HepG2 (cell line): ENCODE measurements at regions not wholly inside any gene's neighbourhood (a gene's known extent, or its start where the extent isn't known, plus 50 kb on each side); places are given as distances from the start of the nearest gene placed in this dataset.

Source experiments
- ATAC-seq: fragments of 200-7000 bp; cut with Tn5 transposase; 3 replicates; pipeline ENCODE4 v1.9.1; 2020; ENCODE audit warnings: mild to moderate bottlenecking, moderate library complexity
- BruUV-seq: library from RNA; stranded (reverse); fragments of 400-500 nt; replicated peaks from 2 replicates; lab custom pipeline; 2021; lab: Mats Ljungman, UMichigan
- CTCF ChIA-PET: fragments of 300-600 bp; formaldehyde crosslinking; extraction: SDS; loops from one replicate; lab custom pipeline; 2021; ENCODE audit warnings: low total read pairs, inconsistent platforms, low intra/inter-chr PET ratio; lab: Yijun Ruan, JAX
- POLR2A ChIA-PET: fragments of 350-600 bp; sonication (Branson Sonifier 250); formaldehyde crosslinking; loops from one replicate; lab custom pipeline; 2020; ENCODE audit warnings: antibody characterized with exemption, inconsistent platforms; lab: Yijun Ruan, JAX
- DNase-seq: peaks from one replicate; pipeline ENCODE4 v3.0.0-alpha.2; 2015; ENCODE audit warnings: low spot score
- FAIRE-seq: peaks from 3 replicates; lab custom pipeline; 2011; peaks lifted over from hg19 to GRCh38; lab: Jason Lieb, UNC
- H2AFZ ChIP-seq: one replicate; pipeline ENCODE4 v1.6.1; 2011; ENCODE audit warnings: low read length, inconsistent platforms
- H3K27ac ChIP-seq: fragments of 300-600 bp; 3 replicates; pipeline ENCODE4 v1.8.0; 2011; ENCODE audit warnings: mixed run types, mild to moderate bottlenecking, mixed read lengths, low read length, inconsistent platforms; ENCODE audit not compliant: insufficient read depth; ENCODE audit errors: extremely low read length
- H3K27me3 ChIP-seq, 2 experiments: fragments of 200-600 bp in 1 of 2; 2 replicates in 1 of 2; 3 replicates in 1 of 2; pipeline versions ENCODE4 v1.6.0 to v1.8.0; 2011; ENCODE audit warnings: low read length in 2 of 2, mild to moderate bottlenecking in 2 of 2, moderate library complexity in 2 of 2, inconsistent platforms in 1 of 2; ENCODE audit not compliant: insufficient read depth in 2 of 2, control insufficient read depth in 1 of 2
- H3K36me3 ChIP-seq, 2 experiments: fragments of 200-600 bp in 1 of 2; replicated peaks in 1 of 2; 2 replicates in 1 of 2; 3 replicates in 1 of 2; pipeline versions ENCODE4 v1.5.1 to v1.8.0; 2011; ENCODE audit warnings: low read length in 2 of 2, inconsistent platforms in 1 of 2; ENCODE audit not compliant: insufficient read depth in 2 of 2, control insufficient read depth in 1 of 2
- H3K4me1 ChIP-seq: 2 replicates; pipeline ENCODE4 v1.5.1; 2012; ENCODE audit warnings: low read length, inconsistent platforms; ENCODE audit not compliant: insufficient read depth
- H3K4me2 ChIP-seq: 2 replicates; pipeline ENCODE4 v1.6.0; 2011; ENCODE audit warnings: low read depth, low read length, inconsistent platforms
- H3K4me3 ChIP-seq, 3 experiments: fragments of 200-600 bp in 1 of 3; sonication (generic), shearing (Covaris generic) in 1 of 3; replicated peaks in 1 of 3; 2 replicates each; pipeline ENCODE4 v1.5.1; 2011 to 2016; ENCODE audit warnings: low read length in 3 of 3, inconsistent platforms in 2 of 3, low read depth in 2 of 3, mild to moderate bottlenecking in 2 of 3, control low read depth in 1 of 3, mixed read lengths in 1 of 3; ENCODE audit not compliant: insufficient read depth in 1 of 3
- H3K79me2 ChIP-seq: one replicate; pipeline ENCODE4 v1.6.1; 2011; ENCODE audit warnings: low read length, inconsistent platforms; ENCODE audit not compliant: insufficient read depth
- H3K9ac ChIP-seq: 2 replicates; pipeline ENCODE4 v1.6.0; 2011; ENCODE audit warnings: mild to moderate bottlenecking, low read depth, low read length, inconsistent platforms; ENCODE audit not compliant: insufficient read depth
- H3K9me3 ChIP-seq: 2 replicates; pipeline ENCODE4 v1.5.1; 2012; ENCODE audit warnings: mild to moderate bottlenecking, low read length
- H4K20me1 ChIP-seq: 2 replicates; pipeline ENCODE4 v1.6.0; 2011; ENCODE audit warnings: inconsistent platforms, mild to moderate bottlenecking, low read length, moderate library complexity; ENCODE audit not compliant: insufficient read depth
- DBP ChIP-seq: sonication (generic); formaldehyde crosslinking; IDR thresholded peaks from 2 replicates; pipeline ENCODE4 v1.4.0; 2020; ENCODE audit warnings: missing genetic modification reagents; ENCODE audit errors: not compliant biosample characterization
- FOXA1 ChIP-seq, 2 experiments: fragments of 450-650 bp in 1 of 2; sonication (generic) in 1 of 2; formaldehyde crosslinking in 1 of 2; IDR thresholded peaks; 2 replicates each; pipeline versions ENCODE4 v1.4.0 to v1.6.1; 2016 to 2020; ENCODE audit warnings: missing genetic modification reagents in 1 of 2
- GATA4 ChIP-seq: sonication (generic); IDR thresholded peaks from 2 replicates; pipeline ENCODE4 v1.6.1; 2016; ENCODE audit warnings: antibody characterized with exemption, low read depth, borderline replicate concordance
- GZF1 ChIP-seq: sonication (generic); formaldehyde crosslinking; IDR thresholded peaks from 2 replicates; pipeline ENCODE4 v1.5.1; 2020; ENCODE audit warnings: mild to moderate bottlenecking, missing genetic modification reagents
- HNF1B ChIP-seq: sonication (generic); formaldehyde crosslinking; IDR thresholded peaks from 2 replicates; pipeline ENCODE4 v1.5.1; 2020; ENCODE audit warnings: mild to moderate bottlenecking, moderate library complexity, missing genetic modification reagents
- IKZF1 ChIP-seq: fragments of 450-650 bp; IDR thresholded peaks from 2 replicates; pipeline ENCODE4 v1.7.1; 2016
- KDM5A ChIP-seq: fragments of 200-600 bp; sonication (generic); IDR thresholded peaks from 2 replicates; pipeline ENCODE4 v1.7.0; 2018; ENCODE audit warnings: antibody characterized with exemption, mild to moderate bottlenecking, low read length, borderline replicate concordance
- NFIB ChIP-seq: sonication (generic); formaldehyde crosslinking; IDR thresholded peaks from 2 replicates; pipeline ENCODE4 v1.9.0; 2021; ENCODE audit warnings: missing genetic modification reagents, mild to moderate bottlenecking, borderline replicate concordance
- TFDP1 ChIP-seq: IDR thresholded peaks from 2 replicates; pipeline ENCODE4 v1.6.1; 2016; ENCODE audit warnings: missing compliant biosample characterization, missing genetic modification reagents, borderline replicate concordance
- ZKSCAN5 ChIP-seq: sonication (generic); formaldehyde crosslinking; IDR thresholded peaks from 2 replicates; pipeline ENCODE4 v1.5.1; 2020; ENCODE audit warnings: mild to moderate bottlenecking, missing genetic modification reagents
- ZNF121 ChIP-seq: sonication (generic); formaldehyde crosslinking; IDR thresholded peaks from 2 replicates; pipeline ENCODE4 v1.5.0; 2020; ENCODE audit warnings: mild to moderate bottlenecking, missing genetic modification reagents
- ZNF629 ChIP-seq: sonication (generic); formaldehyde crosslinking; conservative IDR thresholded peaks from 2 replicates; pipeline ENCODE4 v1.5.0; 2020; ENCODE audit warnings: missing genetic modification reagents
- ZNF879 ChIP-seq: sonication (generic); formaldehyde crosslinking; IDR thresholded peaks from 2 replicates; pipeline ENCODE4 v1.8.1; 2023; ENCODE audit warnings: missing genetic modification reagents
- WGBS: methylation state at CpG from one replicate; pipeline ENCODE4 v1.1.6; 2017; ENCODE audit warnings: low lambda C conversion rate; 5-methylcytosine and 5-hydroxymethylcytosine counted together
- in situ Hi-C: cut with HindIII; loops from 2 replicates; pipeline ENCODE4 v1.10.0; 2017; ENCODE audit warnings: low pct_unique_long_range_greater_than_20kb; ENCODE audit not compliant: extremely low pct_ligation_motif_present
- intact Hi-C: fragments of 100-400 bp; cut with micrococcal nuclease; formaldehyde crosslinking; loops from one replicate; pipeline ENCODE4 v1.10.0; 2022; ENCODE audit not compliant: unreplicated experiment
- TF ChIP-seq, protein P1 (sequence below): sonication (generic); formaldehyde crosslinking; IDR thresholded peaks from 2 replicates; pipeline ENCODE4 v1.8.0; 2022; ENCODE audit warnings: mild to moderate bottlenecking, missing genetic modification reagents, moderate library complexity

DNA sequence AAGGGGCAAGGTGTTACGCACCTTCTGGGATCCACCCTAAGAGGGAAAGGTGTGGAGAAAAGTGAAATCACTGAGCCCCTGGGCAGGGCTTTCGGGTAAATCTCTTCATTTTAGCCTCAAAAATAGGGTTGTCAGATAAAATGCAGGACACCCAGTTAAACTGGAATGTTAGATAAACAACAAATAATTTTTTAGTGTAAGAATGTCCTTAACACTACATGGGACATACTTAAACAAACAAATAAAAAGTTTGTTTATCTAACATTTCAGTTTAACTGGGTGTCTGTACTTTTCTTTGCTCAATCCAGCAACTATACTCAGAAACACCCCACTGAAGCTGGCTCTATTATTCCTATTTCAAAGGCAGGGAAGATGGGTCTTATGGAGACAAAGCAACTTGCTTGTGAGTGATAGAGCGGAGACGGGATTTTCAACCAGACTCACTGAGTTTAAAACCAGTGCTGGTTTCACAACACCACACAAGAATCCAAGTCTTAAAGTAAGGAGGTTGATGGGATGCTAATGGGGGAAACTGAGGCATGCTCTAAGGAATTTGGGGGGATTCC, 144.8 kb upstream of the RBPJ start:
- CTCF ChIA-PET: no interaction called here
- POLR2A ChIA-PET: no interaction called here
- ATAC-seq: no peak
- 66% methylated on average over 4 of the region's 4 CpGs for WGBS
- DNase-seq: no peak
- H3K4me1 ChIP-seq: peaks cover 11% of the 10 kb centered on the region
- intact Hi-C loops (no loop called here), in situ Hi-C loops (no loop called here)
- H2AFZ ChIP-seq: no peak overlapping the region
- no peak overlapping the region for H3K27ac ChIP-seq
- no peaks in the 10 kb centered on the region for H3K9me3 ChIP-seq
- H3K79me2 ChIP-seq: no peaks in the 10 kb centered on the region
- BruUV-seq: no TSS peak
- FAIRE-seq: no peak
- TF ChIP-seq FOXA1 (IDR thresholded peaks at IDR 0.05) (peak; percentile 49; the same call in 1 of the 2 replicates), FOXA1 (CRISPR knock-in tag; IDR thresholded peaks at IDR 0.05) (no peak), GATA4 (no peak)
- no peaks in the 10 kb centered on the region for H4K20me1 ChIP-seq
- no peak overlapping the region for H3K4me3 ChIP-seq
- H3K9ac ChIP-seq: no peak overlapping the region
- H3K4me2 ChIP-seq: no peak overlapping the region
- no peaks in the 10 kb centered on the region for H3K36me3 ChIP-seq
- 0 out of 5 replicates have a peak, but pooled peaks cover 0 to 2% of the 10 kb centered on the region in 2 experiments for H3K27me3 ChIP-seq

DNA sequence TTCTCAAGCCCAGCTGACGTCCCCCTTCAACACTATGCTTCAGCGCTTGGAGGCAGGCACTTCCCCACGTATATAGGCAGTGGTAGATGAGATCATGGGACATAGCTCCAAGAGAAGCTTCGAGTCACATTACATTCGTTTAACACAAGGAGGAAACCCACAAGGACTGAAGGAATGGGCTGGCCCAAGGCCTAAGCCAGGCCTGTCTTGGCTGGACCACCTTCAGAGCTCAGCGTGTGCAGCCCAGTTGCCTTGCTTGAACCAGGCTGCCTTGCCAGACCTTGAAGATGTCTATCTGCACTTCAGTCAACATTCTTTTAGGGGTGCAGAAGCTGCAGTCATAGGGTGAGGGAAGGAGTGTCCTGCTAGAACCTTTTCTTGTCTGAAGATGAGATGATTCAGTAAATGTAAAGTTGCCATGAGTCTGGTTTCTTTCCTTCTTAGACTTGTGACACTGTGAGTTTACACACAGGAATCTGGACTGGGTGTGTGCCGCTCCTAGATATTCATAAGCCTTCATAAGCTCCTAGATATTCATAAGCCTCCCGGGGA, 144.1 kb upstream of the RBPJ start:
- no peak for DNase-seq
- Histone ChIP-seq H4K20me1 (no peaks in the 10 kb centered on the region), H3K9me3 (no peaks in the 10 kb centered on the region), H3K4me3 (no peak overlapping the region), H3K4me2 (no peak overlapping the region), H3K9ac (no peak overlapping the region), H3K4me1 (peaks cover 11% of the 10 kb centered on the region), H2AFZ (no peak overlapping the region), H3K79me2 (no peaks in the 10 kb centered on the region), H3K36me3 (no peaks in the 10 kb centered on the region), H3K27me3 (0 out of 5 replicates have a peak, but pooled peaks cover 0 to 2% of the 10 kb centered on the region in 2 experiments), H3K27ac (no peak overlapping the region)
- ATAC-seq: no peak
- FAIRE-seq: no peak
- in situ Hi-C loops (no loop called here), intact Hi-C loops (no loop called here)
- POLR2A ChIA-PET: no interaction called here
- 47% methylated on average over 8 of the region's 8 CpGs for WGBS
- BruUV-seq: no TSS peak
- CTCF ChIA-PET: no interaction called here
- no peak for TF ChIP-seq ZNF879 (CRISPR knock-in tag)
- TF ChIP-seq DBP (CRISPR knock-in tag): no peak
- no peak for TF ChIP-seq IKZF1
- no peak for TF ChIP-seq GZF1 (CRISPR knock-in tag)
- TF ChIP-seq HNF1B (CRISPR knock-in tag): no peak
- TF ChIP-seq NFIB (CRISPR knock-in tag): no peak
- no peak for TF ChIP-seq KDM5A
- no peak for TF ChIP-seq ZNF629 (CRISPR knock-in tag)
- no peak for TF ChIP-seq ZNF121 (CRISPR knock-in tag)
- TF ChIP-seq ZKSCAN5 (CRISPR knock-in tag): no peak
- TF ChIP-seq TFDP1 (CRISPR knock-in tag): no peak
- TF ChIP-seq, protein P1, sequence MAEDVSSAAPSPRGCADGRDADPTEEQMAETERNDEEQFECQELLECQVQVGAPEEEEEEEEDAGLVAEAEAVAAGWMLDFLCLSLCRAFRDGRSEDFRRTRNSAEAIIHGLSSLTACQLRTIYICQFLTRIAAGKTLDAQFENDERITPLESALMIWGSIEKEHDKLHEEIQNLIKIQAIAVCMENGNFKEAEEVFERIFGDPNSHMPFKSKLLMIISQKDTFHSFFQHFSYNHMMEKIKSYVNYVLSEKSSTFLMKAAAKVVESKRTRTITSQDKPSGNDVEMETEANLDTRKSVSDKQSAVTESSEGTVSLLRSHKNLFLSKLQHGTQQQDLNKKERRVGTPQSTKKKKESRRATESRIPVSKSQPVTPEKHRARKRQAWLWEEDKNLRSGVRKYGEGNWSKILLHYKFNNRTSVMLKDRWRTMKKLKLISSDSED (CRISPR knock-in tag): no peak
- TF ChIP-seq, all 625 proteins: peak for 0
